Liver (tissue), 7 donors: ENCODE measurements at regions not wholly inside any gene's neighbourhood (a gene's known extent, or its start where the extent isn't known, plus 50 kb on each side); places are given as distances from the start of the nearest gene placed in this dataset.

Experiments used
- DNase-seq: peaks from one replicate; pipeline ENCODE4 v3.0.0-alpha.2; 2017; ENCODE audit warnings: low spot score
- H3K27ac ChIP-seq, 2 donors: one replicate each; pipeline ENCODE4 v1.7.0; 2013; ENCODE audit warnings: inconsistent platforms in 2 of 2, low read length in 2 of 2, control low read depth in 1 of 2, low read depth in 1 of 2, mild to moderate bottlenecking in 1 of 2
- H3K27me3 ChIP-seq, 4 donors: one replicate each; pipeline versions ENCODE4 v1.6.1 to v1.7.0; 2013; ENCODE audit warnings: low read length in 3 of 4, inconsistent platforms in 1 of 4, mild to moderate bottlenecking in 1 of 4, moderate library complexity in 1 of 4; ENCODE audit not compliant: control insufficient read depth in 4 of 4, insufficient read depth in 4 of 4
- H3K36me3 ChIP-seq, 4 donors: one replicate each; pipeline versions ENCODE4 v1.6.1 to v1.7.0; 2013; ENCODE audit warnings: low read length in 3 of 4, mild to moderate bottlenecking in 3 of 4, low read depth in 1 of 4, moderate library complexity in 1 of 4; ENCODE audit not compliant: control insufficient read depth in 4 of 4, insufficient read depth in 3 of 4
- H3K4me1 ChIP-seq, 4 donors: one replicate each; pipeline versions ENCODE4 v1.6.1 to v1.7.0; 2013; ENCODE audit warnings: low read length in 3 of 4, mild to moderate bottlenecking in 3 of 4, moderate library complexity in 1 of 4; ENCODE audit not compliant: control insufficient read depth in 4 of 4, insufficient read depth in 4 of 4
- H3K4me3 ChIP-seq, 3 donors: one replicate each; pipeline versions ENCODE4 v1.6.1 to v1.7.0; 2013; ENCODE audit warnings: low read length in 3 of 3, control low read depth in 1 of 3, low read depth in 1 of 3, mild to moderate bottlenecking in 1 of 3
- H3K9ac ChIP-seq, 2 donors: one replicate each; pipeline ENCODE4 v1.7.0; 2013; ENCODE audit warnings: low read length in 2 of 2, mild to moderate bottlenecking in 2 of 2, moderate library complexity in 2 of 2, control low read depth in 1 of 2, low read depth in 1 of 2
- H3K9me3 ChIP-seq, 4 donors: one replicate each; pipeline versions ENCODE4 v1.6.1 to v1.7.0; 2013; ENCODE audit warnings: low read length in 3 of 4; ENCODE audit not compliant: control insufficient read depth in 4 of 4
- EGR1 ChIP-seq, 2 donors: IDR thresholded peaks; 2 replicates each; pipeline ENCODE4 v1.6.1; 2016 to 2018; ENCODE audit warnings: antibody characterized with exemption in 2 of 2, low read depth in 2 of 2
- FOXA1 ChIP-seq: IDR thresholded peaks from 2 replicates; pipeline ENCODE4 v1.6.1; 2016; ENCODE audit warnings: antibody characterized with exemption
- FOXA2 ChIP-seq: IDR thresholded peaks from 2 replicates; pipeline ENCODE4 v1.6.1; 2016; ENCODE audit warnings: antibody characterized with exemption
- HNF4A ChIP-seq, 2 donors: conservative IDR thresholded peaks; 2 replicates each; pipeline ENCODE4 v1.6.1; 2016; ENCODE audit warnings: antibody characterized with exemption in 2 of 2, mild to moderate bottlenecking in 2 of 2
- HNF4G ChIP-seq: IDR thresholded peaks from 2 replicates; pipeline ENCODE4 v1.6.1; 2016; ENCODE audit warnings: antibody characterized with exemption
- JUND ChIP-seq, 2 donors: IDR thresholded peaks; 2 replicates each; pipeline ENCODE4 v1.6.1; 2016; ENCODE audit warnings: antibody characterized with exemption in 2 of 2
- NR2F2 ChIP-seq: IDR thresholded peaks from 2 replicates; pipeline ENCODE4 v1.6.1; 2016; ENCODE audit warnings: antibody characterized with exemption
- RAD21 ChIP-seq, 2 donors: IDR thresholded peaks; 2 replicates each; pipeline ENCODE4 v1.6.1; 2016; ENCODE audit warnings: antibody characterized with exemption in 2 of 2, mild to moderate bottlenecking in 2 of 2
- RXRA ChIP-seq, 2 donors: IDR thresholded peaks; 2 replicates each; pipeline ENCODE4 v1.6.1; 2017 to 2018; ENCODE audit warnings: antibody characterized with exemption in 2 of 2, mild to moderate bottlenecking in 1 of 2
- SP1 ChIP-seq: IDR thresholded peaks from 2 replicates; pipeline ENCODE4 v1.6.1; 2018; ENCODE audit warnings: antibody characterized with exemption, mild to moderate bottlenecking
- TAF1 ChIP-seq: conservative IDR thresholded peaks from 2 replicates; pipeline ENCODE4 v1.6.1; 2016; ENCODE audit warnings: antibody characterized with exemption, mild to moderate bottlenecking
- YY1 ChIP-seq: IDR thresholded peaks from 2 replicates; pipeline ENCODE4 v1.6.1; 2016; ENCODE audit warnings: antibody characterized with exemption, mild to moderate bottlenecking
- WGBS: extraction: QIAGEN DNeasy Blood & Tissue Kit; methylation state at CpG from one replicate; pipeline ENCODE4 v1.1.7; 2013; 5-methylcytosine and 5-hydroxymethylcytosine counted together
- TF ChIP-seq, protein P1 (sequence below): IDR thresholded peaks from 2 replicates; pipeline ENCODE4 v1.6.1; 2016; ENCODE audit warnings: antibody characterized with exemption
- TF ChIP-seq, protein P2 (sequence below): IDR thresholded peaks from 2 replicates; pipeline ENCODE4 v1.6.1; 2016; ENCODE audit warnings: antibody characterized with exemption, mild to moderate bottlenecking
- TF ChIP-seq, protein P3 (sequence below): IDR thresholded peaks from 2 replicates; pipeline ENCODE4 v1.6.1; 2016; ENCODE audit warnings: antibody characterized with exemption
- donor health status: healthy.
- donor health status: healthy.
- donor health status: healthy.
- donor health status: healthy.

DNA sequence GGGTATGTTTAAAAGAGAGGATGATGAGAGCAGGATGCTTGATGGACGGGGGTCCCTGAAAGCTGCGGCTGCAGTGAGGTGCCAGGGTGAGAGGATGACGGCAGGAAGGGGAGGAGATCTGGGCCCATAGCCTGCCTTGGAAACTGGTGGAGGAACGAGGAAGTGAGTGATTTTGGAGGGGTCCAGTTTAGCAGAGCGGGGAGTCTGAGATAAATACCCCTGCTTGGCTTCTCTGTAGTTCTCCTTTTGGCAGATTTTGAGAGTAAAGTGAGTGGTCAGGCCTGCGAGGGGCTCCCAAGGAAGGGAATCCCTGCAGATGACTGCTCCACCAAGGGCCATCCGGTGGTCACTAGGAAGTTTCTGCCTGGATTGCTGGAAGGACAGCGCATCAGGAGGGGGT is 98.5 kb upstream of the PTCH1 start:
- Histone ChIP-seq H3K4me3 (no peak overlapping the region), H3K4me1 (no peaks in the 10 kb centered on the region), H3K27me3 (no peaks in the 10 kb centered on the region), H3K9me3 (peaks cover 0 to 2% (median 0%) of the 10 kb centered on the region in 4 donors), H3K36me3 (no peaks in the 10 kb centered on the region), H3K9ac (no peak overlapping the region), H3K27ac (no peak overlapping the region)
- WGBS, result 83% methylated on average over 8 of the region's 8 CpGs
- DNase-seq, result no peak
- no peak for TF ChIP-seq HNF4G
- TF ChIP-seq, protein P1, sequence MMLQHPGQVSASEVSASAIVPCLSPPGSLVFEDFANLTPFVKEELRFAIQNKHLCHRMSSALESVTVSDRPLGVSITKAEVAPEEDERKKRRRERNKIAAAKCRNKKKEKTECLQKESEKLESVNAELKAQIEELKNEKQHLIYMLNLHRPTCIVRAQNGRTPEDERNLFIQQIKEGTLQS, result no peak
- TF ChIP-seq NR2F2, result no peak
- TF ChIP-seq, protein P2, sequence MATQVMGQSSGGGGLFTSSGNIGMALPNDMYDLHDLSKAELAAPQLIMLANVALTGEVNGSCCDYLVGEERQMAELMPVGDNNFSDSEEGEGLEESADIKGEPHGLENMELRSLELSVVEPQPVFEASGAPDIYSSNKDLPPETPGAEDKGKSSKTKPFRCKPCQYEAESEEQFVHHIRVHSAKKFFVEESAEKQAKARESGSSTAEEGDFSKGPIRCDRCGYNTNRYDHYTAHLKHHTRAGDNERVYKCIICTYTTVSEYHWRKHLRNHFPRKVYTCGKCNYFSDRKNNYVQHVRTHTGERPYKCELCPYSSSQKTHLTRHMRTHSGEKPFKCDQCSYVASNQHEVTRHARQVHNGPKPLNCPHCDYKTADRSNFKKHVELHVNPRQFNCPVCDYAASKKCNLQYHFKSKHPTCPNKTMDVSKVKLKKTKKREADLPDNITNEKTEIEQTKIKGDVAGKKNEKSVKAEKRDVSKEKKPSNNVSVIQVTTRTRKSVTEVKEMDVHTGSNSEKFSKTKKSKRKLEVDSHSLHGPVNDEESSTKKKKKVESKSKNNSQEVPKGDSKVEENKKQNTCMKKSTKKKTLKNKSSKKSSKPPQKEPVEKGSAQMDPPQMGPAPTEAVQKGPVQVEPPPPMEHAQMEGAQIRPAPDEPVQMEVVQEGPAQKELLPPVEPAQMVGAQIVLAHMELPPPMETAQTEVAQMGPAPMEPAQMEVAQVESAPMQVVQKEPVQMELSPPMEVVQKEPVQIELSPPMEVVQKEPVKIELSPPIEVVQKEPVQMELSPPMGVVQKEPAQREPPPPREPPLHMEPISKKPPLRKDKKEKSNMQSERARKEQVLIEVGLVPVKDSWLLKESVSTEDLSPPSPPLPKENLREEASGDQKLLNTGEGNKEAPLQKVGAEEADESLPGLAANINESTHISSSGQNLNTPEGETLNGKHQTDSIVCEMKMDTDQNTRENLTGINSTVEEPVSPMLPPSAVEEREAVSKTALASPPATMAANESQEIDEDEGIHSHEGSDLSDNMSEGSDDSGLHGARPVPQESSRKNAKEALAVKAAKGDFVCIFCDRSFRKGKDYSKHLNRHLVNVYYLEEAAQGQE, result no peak
- no peak for TF ChIP-seq FOXA1
- TF ChIP-seq YY1, result no peak
- TF ChIP-seq TAF1, result no peak
- TF ChIP-seq RAD21 (IDR thresholded peaks at IDR 0.05), result no peak
- TF ChIP-seq, protein P3, sequence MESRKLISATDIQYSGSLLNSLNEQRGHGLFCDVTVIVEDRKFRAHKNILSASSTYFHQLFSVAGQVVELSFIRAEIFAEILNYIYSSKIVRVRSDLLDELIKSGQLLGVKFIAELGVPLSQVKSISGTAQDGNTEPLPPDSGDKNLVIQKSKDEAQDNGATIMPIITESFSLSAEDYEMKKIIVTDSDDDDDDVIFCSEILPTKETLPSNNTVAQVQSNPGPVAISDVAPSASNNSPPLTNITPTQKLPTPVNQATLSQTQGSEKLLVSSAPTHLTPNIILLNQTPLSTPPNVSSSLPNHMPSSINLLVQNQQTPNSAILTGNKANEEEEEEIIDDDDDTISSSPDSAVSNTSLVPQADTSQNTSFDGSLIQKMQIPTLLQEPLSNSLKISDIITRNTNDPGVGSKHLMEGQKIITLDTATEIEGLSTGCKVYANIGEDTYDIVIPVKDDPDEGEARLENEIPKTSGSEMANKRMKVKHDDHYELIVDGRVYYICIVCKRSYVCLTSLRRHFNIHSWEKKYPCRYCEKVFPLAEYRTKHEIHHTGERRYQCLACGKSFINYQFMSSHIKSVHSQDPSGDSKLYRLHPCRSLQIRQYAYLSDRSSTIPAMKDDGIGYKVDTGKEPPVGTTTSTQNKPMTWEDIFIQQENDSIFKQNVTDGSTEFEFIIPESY, result no peak
- TF ChIP-seq FOXA2, result no peak

DNA sequence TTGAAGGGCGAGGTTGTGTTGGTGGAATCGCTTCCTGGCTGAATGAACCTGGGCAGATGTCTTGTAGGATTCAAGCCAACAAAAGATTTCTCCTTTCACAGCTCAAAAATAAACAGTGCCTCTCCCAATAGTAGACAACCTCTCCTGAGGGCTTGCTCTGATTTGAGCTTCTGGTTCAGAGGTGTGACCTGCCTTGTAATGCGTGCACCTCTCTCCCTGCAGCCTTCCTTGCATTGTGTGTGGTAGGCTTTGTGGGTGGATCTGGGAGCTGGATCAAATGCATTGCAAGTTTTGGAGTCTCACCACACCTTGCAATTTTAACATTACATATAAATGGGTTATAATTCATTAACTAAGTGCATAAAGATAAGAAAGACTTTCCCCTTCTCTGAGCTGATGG is 96.9 kb upstream of the PTCH1 start:
- Histone ChIP-seq H3K36me3 (no peaks in the 10 kb centered on the region), H3K4me3 (no peak overlapping the region), H3K27ac (no peak overlapping the region), H3K9ac (no peak overlapping the region), H3K9me3 (peaks cover 0 to 2% (median 0%) of the 10 kb centered on the region in 4 donors), H3K27me3 (no peaks in the 10 kb centered on the region), H3K4me1 (no peaks in the 10 kb centered on the region)
- DNase-seq, result no peak
- TF ChIP-seq HNF4A (conservative IDR thresholded peaks at IDR 0.05) (no peak), JUND (IDR thresholded peaks at IDR 0.05) (no peak), EGR1 (IDR thresholded peaks at IDR 0.05; ENCODE audit: low read depth in 2 of 2) (no peak), RXRA (IDR thresholded peaks at IDR 0.05) (no peak), HNF4G (no peak), FOXA2 (no peak), SP1 (no peak), TAF1 (no peak), NR2F2 (no peak), FOXA1 (no peak), YY1 (no peak), RAD21 (IDR thresholded peaks at IDR 0.05) (no peak)
- TF ChIP-seq, protein P3, result no peak
- TF ChIP-seq, protein P1, result no peak
- TF ChIP-seq, protein P2, result no peak
- 93% methylated on average over 3 of the region's 3 CpGs for WGBS
